ENCODE measurements at regions not wholly inside any gene's neighbourhood (a gene's known extent, or its start where the extent isn't known, plus 50 kb on each side); places are given as distances from the start of the nearest gene placed in this dataset.
A peak's percentile ranks its signal among the peaks of the same experiment; 100 is the strongest.
"Not testable (repeated sequence)": the region's sequence is repeated elsewhere in the genome, so short reads cannot be mapped to it uniquely, and the experiment has no call there.

DNA sequence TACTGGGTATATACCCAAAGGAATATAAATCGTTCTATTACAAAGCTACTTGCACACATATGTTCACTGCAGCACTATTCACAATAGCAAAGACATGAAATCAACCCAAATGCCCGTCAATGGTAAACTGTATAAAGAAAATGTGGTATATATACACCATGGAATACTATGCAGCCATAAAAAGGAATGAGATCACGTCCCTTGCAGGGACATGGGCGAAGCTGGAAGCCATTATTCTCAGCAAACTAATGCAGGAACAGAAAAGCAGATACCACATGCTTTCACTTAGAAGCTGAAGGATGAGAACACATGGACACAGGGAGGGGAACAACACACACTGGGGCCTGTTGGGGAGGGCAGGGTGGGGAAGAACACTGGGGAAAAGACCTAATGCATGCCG, 1740.0 kb upstream of the RAG2 start:
- not testable (repeated sequence) for H3K27me3 Mint-ChIP-seq; H3K4me3 Mint-ChIP-seq; H3K27ac Mint-ChIP-seq; H3K4me1 Mint-ChIP-seq; H3K36me3 Mint-ChIP-seq; ATAC-seq (replicated peaks); DNase-seq
- H3K9me3 Mint-ChIP-seq: peaks cover 8 to 11% of the 10 kb centered on the region in 2 donors

DNA sequence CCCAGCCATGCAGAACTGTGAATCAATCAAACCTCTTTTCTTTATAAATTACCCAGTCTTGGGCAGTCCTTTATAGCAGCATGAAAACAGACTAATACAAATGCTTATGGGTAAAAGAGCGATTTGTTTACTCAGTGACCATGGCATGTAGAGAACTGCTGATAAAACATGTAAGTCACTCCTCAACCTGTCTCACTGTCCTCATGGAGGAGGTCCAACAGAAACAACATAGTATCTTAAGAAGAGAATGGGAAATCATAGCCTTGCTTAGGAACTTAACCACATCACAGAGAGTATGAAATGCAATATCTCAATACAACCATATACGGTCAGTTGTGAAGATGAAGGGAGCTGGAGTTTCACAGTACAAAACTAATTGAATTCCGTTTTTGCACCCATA, 1734.0 kb upstream of the RAG2 start:
- Mint-ChIP-seq H3K27me3 (no peaks in the 10 kb centered on the region), H3K36me3 (no peaks in the 10 kb centered on the region), H3K9me3 (peaks cover 4 to 9% of the 10 kb centered on the region in 2 donors), H3K4me3 (no peak overlapping the region), H3K4me1 (no peaks in the 10 kb centered on the region), H3K27ac (no peak overlapping the region)
- no peak for ATAC-seq (replicated peaks)
- DNase-seq: no peak

DNA sequence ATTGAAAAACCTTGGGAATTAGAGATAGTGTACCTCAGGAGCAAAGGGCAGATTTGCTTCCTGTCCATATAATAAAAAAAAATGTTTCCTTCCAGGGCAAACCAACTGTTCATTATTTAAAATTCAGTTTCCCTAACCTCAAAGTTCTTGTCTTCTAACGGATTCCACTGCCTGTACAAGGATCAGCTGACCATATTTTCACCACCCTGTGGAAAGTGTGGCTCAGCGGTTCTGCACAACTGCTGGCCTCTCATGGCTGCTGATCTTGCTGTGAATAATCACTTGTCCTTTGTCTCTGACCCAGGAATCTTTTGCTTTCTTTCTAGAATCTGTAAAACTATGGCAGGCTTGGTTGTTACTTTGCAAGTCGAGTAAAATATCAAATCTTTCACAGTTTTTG, 1732.5 kb upstream of the RAG2 start:
- H3K4me1 Mint-ChIP-seq: no peaks in the 10 kb centered on the region
- no peaks in the 10 kb centered on the region for H3K27me3 Mint-ChIP-seq
- no peak for DNase-seq
- no peak for ATAC-seq (replicated peaks)
- no peaks in the 10 kb centered on the region for H3K36me3 Mint-ChIP-seq
- no peak overlapping the region for H3K4me3 Mint-ChIP-seq
- H3K9me3 Mint-ChIP-seq: peaks cover 0 to 4% of the 10 kb centered on the region in 2 donors
- H3K27ac Mint-ChIP-seq: no peak overlapping the region

DNA sequence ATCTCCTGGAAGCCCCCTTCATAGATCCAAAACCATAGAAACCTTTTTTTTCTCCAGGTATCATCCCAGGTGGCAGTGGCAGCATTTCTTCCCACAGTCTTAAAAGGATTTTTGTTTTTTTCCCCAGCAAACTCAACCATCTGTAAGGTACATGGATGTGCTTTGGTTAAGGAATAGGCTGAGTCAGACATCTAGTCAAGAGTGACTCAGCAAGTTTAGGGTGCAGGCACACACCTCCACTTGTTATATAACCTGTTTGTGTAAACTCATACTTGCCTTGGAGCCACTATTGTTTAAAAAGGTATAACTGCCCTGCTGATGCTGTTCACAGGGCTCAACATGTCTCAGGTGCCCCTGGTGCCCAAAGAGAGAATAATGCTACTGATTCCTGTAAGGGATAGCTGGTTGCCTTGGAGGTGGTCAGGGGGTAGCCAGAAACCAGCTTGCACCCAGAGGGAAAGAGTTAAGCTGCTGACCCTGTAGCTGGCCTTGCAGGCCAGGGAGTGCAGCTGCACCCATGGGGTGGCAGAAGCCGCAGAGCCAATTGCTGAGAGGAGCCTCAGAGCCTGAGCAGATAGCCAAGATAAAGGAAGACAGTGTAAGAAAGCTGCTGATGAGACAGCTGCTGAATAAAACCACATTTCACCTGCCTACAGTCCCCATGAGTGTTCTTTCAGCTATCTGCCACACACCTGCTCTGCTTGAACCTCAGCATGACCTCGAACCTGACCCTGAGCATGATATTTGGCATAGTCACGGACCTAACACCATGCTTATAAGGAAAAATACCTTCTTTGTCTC, 1726.1 kb upstream of the RAG2 start:
- Mint-ChIP-seq H3K36me3 (no peaks in the 10 kb centered on the region), H3K27me3 (no peaks in the 10 kb centered on the region), H3K9me3 (peaks cover 4 to 13% of the 10 kb centered on the region in 2 donors), H3K4me3 (no peak overlapping the region), H3K4me1 (no peaks in the 10 kb centered on the region), H3K27ac (no peak overlapping the region)
- ATAC-seq (replicated peaks) (peak in 1 of 2 donors; percentile 10), DNase-seq (no peak)

DNA sequence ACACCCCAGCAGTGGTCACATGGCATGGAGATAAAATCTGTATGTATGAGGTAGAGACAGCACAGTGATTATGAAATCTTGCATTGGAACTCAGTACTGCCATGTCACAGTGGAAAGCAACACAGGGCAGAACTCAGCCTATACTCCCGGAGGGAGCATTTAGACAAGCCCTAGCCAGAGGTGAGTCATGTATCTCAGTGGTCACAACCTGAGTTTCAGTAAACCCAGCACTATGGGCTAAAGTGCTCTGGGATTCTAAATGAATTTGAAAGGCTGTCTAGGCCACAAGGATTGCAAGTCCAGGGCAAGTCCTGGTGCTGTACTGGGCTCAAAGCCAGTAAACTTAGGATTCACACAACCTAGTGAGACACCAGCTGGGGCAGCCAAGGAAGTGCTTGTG, 1717.1 kb upstream of the RAG2 start:
- no peak for DNase-seq
- no peak overlapping the region for H3K4me3 Mint-ChIP-seq
- H3K4me1 Mint-ChIP-seq: no peaks in the 10 kb centered on the region
- H3K27me3 Mint-ChIP-seq: no peaks in the 10 kb centered on the region
- peak in 1 of 2 donors; percentile 12 for ATAC-seq (replicated peaks)
- H3K27ac Mint-ChIP-seq: no peak overlapping the region
- H3K36me3 Mint-ChIP-seq: no peaks in the 10 kb centered on the region
- H3K9me3 Mint-ChIP-seq: peaks cover 6 to 12% of the 10 kb centered on the region in 2 donors

DNA sequence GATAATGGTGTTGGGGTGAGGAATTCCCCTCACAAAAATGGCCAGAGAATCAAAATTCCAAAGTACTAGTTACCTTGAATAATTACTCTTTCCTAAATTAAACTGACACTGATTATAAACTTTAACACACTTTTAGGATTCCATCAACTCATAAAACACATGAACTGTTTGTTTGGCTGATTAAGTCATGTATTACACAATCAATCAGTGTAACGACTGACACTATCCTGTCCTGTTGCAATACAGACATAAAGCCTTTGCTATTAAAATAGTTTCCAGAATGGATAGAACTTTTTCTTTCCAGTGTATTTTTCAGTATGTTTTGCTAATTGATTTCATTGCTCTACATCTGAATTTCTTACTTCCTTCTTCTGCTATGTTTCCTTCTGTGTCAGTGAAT, 1709.4 kb upstream of the RAG2 start:
- DNase-seq (no peak), ATAC-seq (replicated peaks) (no peak)
- no peaks in the 10 kb centered on the region for H3K27me3 Mint-ChIP-seq
- H3K36me3 Mint-ChIP-seq: no peaks in the 10 kb centered on the region
- no peak overlapping the region for H3K27ac Mint-ChIP-seq
- H3K9me3 Mint-ChIP-seq: no peaks in the 10 kb centered on the region
- no peaks in the 10 kb centered on the region for H3K4me1 Mint-ChIP-seq
- H3K4me3 Mint-ChIP-seq: no peak overlapping the region

DNA sequence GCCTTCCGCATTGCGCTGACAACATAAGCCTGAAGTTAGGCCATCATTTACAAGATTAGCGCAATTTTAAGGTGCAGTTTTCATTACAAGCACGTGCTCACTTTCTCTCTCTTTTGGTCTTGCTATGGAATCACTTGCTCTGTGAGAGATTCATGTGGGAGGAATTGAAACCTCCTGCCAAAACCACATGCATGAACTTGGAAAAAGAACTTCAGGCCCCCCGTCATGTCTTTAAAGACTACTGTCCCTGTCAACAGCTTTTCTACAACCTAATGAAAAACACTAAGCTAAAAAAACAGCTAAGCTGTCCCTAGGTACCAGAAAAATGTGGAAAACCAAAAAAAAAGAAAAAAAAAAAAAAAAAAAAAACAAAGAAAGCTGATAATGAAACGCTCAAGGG, 1707.6 kb upstream of the RAG2 start:
- Mint-ChIP-seq H3K36me3 (no peaks in the 10 kb centered on the region), H3K4me1 (no peaks in the 10 kb centered on the region), H3K27ac (no peak overlapping the region), H3K27me3 (no peaks in the 10 kb centered on the region), H3K9me3 (no peaks in the 10 kb centered on the region), H3K4me3 (no peak overlapping the region)
- ATAC-seq (replicated peaks) (no peak), DNase-seq (no peak)

DNA sequence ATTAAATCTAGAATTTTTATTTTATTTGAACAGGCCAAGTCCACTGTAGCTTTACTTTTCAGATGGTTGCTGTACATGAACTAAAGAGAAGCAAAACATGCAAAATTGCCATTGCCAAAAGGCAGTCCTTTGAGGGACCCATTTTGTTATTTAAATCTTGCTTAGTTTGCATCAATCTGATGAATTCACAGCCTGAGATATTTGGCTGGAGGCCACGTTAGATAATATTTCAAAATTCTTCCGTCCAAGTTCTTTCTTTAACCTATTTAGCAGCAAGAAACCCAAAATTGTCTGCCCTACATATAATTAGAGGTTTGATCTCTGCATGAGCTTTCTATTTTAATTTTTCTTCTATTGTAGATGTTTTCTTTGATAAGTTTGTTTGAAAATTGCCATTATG, 1706.9 kb upstream of the RAG2 start:
- Mint-ChIP-seq H3K4me1 (no peaks in the 10 kb centered on the region), H3K27ac (no peak overlapping the region), H3K9me3 (no peaks in the 10 kb centered on the region), H3K36me3 (no peaks in the 10 kb centered on the region), H3K4me3 (no peak overlapping the region), H3K27me3 (no peaks in the 10 kb centered on the region)
- DNase-seq: no peak
- ATAC-seq (replicated peaks): no peak

DNA sequence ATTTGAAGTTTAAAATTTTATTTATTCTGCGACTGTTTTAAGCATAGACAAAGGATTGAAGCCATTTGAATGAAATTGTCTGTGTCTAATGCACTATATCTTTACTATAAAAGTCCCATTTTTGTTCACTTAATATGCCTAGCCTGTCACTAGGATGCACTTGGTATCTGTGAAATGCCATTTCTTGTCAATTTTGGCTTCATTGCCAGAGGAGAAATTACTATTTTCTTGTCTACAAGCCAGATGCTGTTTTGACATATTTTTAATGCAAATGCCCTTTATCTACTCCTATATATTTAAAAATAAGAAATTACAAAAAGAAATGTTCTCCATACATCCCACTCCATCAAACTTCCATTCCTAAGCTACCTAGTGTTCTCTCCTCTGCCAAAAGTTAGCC, 1704.5 kb upstream of the RAG2 start:
- Mint-ChIP-seq H3K4me1 (no peaks in the 10 kb centered on the region), H3K4me3 (no peak overlapping the region), H3K36me3 (no peaks in the 10 kb centered on the region), H3K9me3 (no peaks in the 10 kb centered on the region), H3K27ac (no peak overlapping the region), H3K27me3 (no peaks in the 10 kb centered on the region)
- DNase-seq (no peak), ATAC-seq (replicated peaks) (no peak)

DNA sequence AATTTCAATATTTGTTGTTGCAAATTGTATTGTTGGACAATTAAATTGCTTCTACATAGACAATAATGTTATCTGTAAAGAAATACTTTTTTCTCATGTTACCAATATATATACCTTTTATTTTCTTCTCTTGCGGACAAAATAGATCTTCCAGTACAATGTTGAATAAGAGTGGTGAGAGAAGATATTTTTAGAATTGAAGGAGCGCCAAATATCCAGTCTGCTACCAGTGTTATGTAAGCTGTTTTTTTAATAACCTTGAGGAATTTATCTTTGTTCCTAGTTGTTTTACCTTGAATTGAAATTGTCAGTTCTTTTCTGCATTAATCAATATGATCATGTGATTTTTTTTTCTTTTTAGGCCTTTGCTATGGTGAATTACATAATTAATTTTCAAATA, 1702.5 kb upstream of the RAG2 start:
- Mint-ChIP-seq H3K36me3 (no peaks in the 10 kb centered on the region), H3K27me3 (no peaks in the 10 kb centered on the region), H3K9me3 (no peaks in the 10 kb centered on the region), H3K27ac (no peak overlapping the region), H3K4me3 (no peak overlapping the region), H3K4me1 (no peaks in the 10 kb centered on the region)
- no peak for DNase-seq
- ATAC-seq (replicated peaks): no peak

DNA sequence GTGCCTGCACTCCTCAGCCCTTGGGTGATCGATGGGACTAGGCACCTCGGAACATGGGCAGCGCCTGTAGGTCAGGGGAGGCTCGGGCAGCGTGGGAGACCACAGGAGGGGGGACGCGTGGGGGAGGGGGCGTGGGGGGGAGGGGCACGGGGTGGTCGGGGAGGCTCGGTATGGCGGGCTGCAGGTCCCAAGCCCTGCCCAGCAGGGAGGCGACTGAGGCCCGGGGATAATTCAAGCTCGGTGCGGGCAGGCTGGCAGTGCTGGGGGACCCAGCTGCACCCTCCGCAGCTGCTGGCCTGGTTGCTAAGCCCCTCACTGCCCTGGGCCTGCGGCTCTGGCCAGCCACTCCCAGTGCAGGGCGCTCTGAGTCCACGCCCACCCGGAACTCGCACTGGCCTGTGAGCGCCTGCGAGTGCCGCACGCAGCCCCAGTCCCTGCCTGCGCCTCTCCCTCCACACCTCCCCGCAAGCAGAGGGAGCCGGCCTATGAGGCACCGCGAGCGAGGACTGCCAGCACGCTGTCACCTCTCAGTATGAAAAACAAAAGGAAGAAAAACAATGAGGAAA, 1698.3 kb upstream of the RAG2 start:
- no peaks in the 10 kb centered on the region for H3K27me3 Mint-ChIP-seq

DNA sequence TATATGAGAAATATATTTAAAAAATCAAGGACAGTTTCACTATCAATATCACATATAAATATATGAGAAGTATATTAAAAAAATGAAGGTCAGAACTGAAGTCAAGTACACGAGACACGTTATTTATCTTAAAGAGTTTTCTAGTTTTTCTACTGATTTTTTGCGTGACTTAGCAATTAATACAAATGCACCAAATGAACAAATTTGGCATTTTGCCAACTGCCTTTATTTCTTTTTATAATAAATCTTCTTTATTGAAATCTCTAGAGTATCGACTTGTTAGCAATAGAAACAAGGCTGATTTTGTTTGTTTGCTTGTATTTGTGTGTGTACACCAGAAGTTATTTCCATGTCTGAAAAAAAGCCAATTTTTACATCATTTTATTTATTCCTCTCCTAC, 1684.7 kb upstream of the RAG2 start:
- Mint-ChIP-seq H3K27me3 (no peaks in the 10 kb centered on the region), H3K36me3 (no peaks in the 10 kb centered on the region), H3K4me1 (no peaks in the 10 kb centered on the region), H3K4me3 (no peak overlapping the region), H3K27ac (no peak overlapping the region), H3K9me3 (no peaks in the 10 kb centered on the region)
- ATAC-seq (replicated peaks) (no peak), DNase-seq (no peak)

More for the DNA sequence above, 1698.3 kb upstream of the RAG2 start:
- no peak for ATAC-seq (replicated peaks)
- Mint-ChIP-seq H3K36me3 (no peaks in the 10 kb centered on the region), H3K4me3 (no peak overlapping the region), H3K4me1 (no peaks in the 10 kb centered on the region), H3K9me3 (peaks cover 0 to 2% of the 10 kb centered on the region in 2 donors), H3K27ac (no peak overlapping the region)
- DNase-seq: no peak

DNA sequence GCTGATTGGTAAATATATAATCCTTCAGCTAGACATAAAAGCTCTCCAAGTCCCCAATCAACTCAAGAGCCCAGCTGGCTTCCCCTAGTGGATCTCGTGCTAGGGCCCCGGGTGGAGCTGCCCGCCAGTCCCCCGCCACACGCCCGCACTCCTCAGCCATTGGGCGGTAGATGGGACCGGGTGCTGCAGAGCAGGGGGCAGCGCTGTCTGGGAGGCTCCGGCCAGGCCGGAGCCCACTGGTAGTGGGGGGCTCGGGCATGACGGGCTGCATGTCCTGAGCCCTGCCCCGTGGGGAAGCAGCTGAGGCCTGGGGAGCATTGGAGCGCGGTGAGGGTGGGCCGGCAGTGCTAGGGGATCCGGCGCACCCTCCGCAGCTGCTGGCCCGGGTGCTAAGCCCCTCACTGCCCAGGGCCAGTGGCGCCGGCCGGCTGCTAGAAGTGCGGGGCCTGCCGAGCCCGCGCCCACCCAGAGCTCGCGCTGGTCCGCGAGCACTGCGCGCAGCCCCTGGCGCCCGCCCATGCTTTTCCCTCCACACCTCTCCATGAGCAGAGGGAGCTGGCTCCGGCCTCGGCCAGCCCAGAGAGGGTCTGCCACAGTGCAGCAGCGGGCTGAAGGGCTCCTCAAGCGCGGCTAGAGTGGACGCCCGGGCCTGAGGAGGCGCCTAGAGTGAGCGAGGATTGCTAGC, 1680.6 kb upstream of the RAG2 start:
- no peak for ATAC-seq (replicated peaks)
- no peaks in the 10 kb centered on the region for H3K9me3 Mint-ChIP-seq
- H3K27ac Mint-ChIP-seq: no peak overlapping the region
- no peaks in the 10 kb centered on the region for H3K27me3 Mint-ChIP-seq
- H3K4me1 Mint-ChIP-seq: no peaks in the 10 kb centered on the region
- no peaks in the 10 kb centered on the region for H3K36me3 Mint-ChIP-seq
- DNase-seq: no peak
- no peak overlapping the region for H3K4me3 Mint-ChIP-seq

DNA sequence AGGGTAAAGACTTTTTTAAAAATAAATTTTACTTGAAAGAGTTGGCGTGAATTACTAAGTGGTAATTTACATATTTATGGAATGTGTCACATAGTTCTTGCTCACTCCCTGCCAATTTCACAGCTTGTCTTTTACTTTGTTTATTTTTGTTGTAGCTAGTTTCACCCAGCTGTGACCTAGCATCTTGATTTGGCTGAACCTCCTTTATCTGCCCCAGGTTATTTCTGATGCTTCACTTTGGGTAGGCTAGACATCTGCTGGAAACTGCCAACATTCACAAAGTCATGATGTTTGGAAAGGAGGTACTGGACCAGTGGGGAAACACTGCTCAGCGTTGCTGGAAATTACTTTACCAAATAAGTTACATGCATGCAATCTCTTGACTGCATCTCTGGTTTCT, 1676.0 kb upstream of the RAG2 start:
- H3K36me3 Mint-ChIP-seq: no peaks in the 10 kb centered on the region
- DNase-seq: no peak
- H3K27ac Mint-ChIP-seq: no peak overlapping the region
- H3K9me3 Mint-ChIP-seq: no peaks in the 10 kb centered on the region
- H3K4me1 Mint-ChIP-seq: no peaks in the 10 kb centered on the region
- ATAC-seq (replicated peaks): no peak
- no peaks in the 10 kb centered on the region for H3K27me3 Mint-ChIP-seq
- H3K4me3 Mint-ChIP-seq: no peak overlapping the region

DNA sequence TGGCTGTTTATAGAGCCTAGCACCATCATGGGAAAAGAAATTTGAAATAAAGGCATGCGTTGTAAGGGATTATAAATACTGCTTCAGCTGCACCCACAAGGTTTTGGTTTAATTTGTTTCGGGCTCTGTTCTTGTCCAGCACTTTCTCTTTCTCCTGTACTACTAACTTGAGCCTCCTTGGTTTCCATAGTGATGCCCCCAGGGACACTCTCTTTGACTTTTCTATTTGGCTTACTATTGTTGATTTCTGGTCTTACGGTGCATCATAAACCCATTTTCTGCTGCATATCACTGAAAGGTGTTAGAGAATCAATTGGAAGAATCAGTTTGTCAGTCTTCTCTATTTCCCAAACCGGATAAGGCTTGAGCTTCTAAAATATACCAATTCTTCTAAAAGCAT, 1674.3 kb upstream of the RAG2 start:
- Mint-ChIP-seq H3K4me1 (no peaks in the 10 kb centered on the region), H3K27ac (no peak overlapping the region), H3K9me3 (no peaks in the 10 kb centered on the region), H3K27me3 (no peaks in the 10 kb centered on the region), H3K4me3 (no peak overlapping the region), H3K36me3 (no peaks in the 10 kb centered on the region)
- no peak for DNase-seq
- no peak for ATAC-seq (replicated peaks)

Measured in stimulated activated naive B cell treated with anti-CD40 and anti-IgM and Interleukin-4, amounts not matched to agents 10 μg/mL and 1 μg/mL and 100 μg/mL, for 72 hours (primary cell).